GM23248 (cell line): ENCODE measurements at regions not wholly inside any gene's neighbourhood (a gene's known extent, or its start where the extent isn't known, plus 50 kb on each side); places are given as distances from the start of the nearest gene placed in this dataset.

Experiments used
- DNase-seq: peaks from one replicate; pipeline ENCODE4 v3.0.0-alpha.2; 2015
- H2AFZ ChIP-seq: fragments of 200-600 bp; sonication (generic); 2 replicates; pipeline ENCODE4 v1.6.1; 2016; ENCODE audit warnings: antibody characterized with exemption
- H3F3A ChIP-seq: fragments of 200-600 bp; sonication (generic); 2 replicates; pipeline ENCODE4 v1.6.1; 2016; ENCODE audit warnings: mild to moderate bottlenecking, antibody characterized with exemption, mixed run types; ENCODE audit not compliant: insufficient read depth
- H3K27ac ChIP-seq: fragments of 200-600 bp; sonication (generic); 2 replicates; pipeline ENCODE4 v1.5.1; 2016; ENCODE audit warnings: mild to moderate bottlenecking
- H3K27me3 ChIP-seq: fragments of 200-600 bp; sonication (generic); replicated peaks from 2 replicates; pipeline ENCODE4 v1.6.1; 2016; ENCODE audit warnings: mild to moderate bottlenecking; ENCODE audit not compliant: insufficient read depth
- H3K36me3 ChIP-seq: fragments of 200-600 bp; sonication (generic); 2 replicates; pipeline ENCODE4 v1.6.1; 2016; ENCODE audit warnings: low read depth, mild to moderate bottlenecking
- H3K4me1 ChIP-seq: fragments of 200-600 bp; sonication (generic); 2 replicates; pipeline ENCODE4 v1.6.1; 2016; ENCODE audit warnings: mild to moderate bottlenecking; ENCODE audit not compliant: insufficient read depth
- H3K4me2 ChIP-seq: fragments of 200-600 bp; sonication (generic); one replicate; pipeline ENCODE4 v1.6.1; 2016; ENCODE audit warnings: mild to moderate bottlenecking; ENCODE audit not compliant: unreplicated experiment
- H3K4me3 ChIP-seq: fragments of 200-600 bp; sonication (generic); 2 replicates; pipeline ENCODE4 v1.5.1; 2016; ENCODE audit warnings: mild to moderate bottlenecking
- H3K79me2 ChIP-seq: fragments of 200-600 bp; sonication (generic); 2 replicates; pipeline ENCODE4 v1.6.1; 2016; ENCODE audit warnings: mild to moderate bottlenecking; ENCODE audit not compliant: insufficient read depth
- H3K9ac ChIP-seq: fragments of 200-600 bp; sonication (generic); 2 replicates; pipeline ENCODE4 v1.6.1; 2016; ENCODE audit warnings: mild to moderate bottlenecking
- H3K9me2 ChIP-seq: fragments of 200-600 bp; sonication (generic); 2 replicates; pipeline ENCODE4 v1.6.1; 2016; ENCODE audit warnings: mixed run types, mild to moderate bottlenecking, moderate library complexity; ENCODE audit not compliant: insufficient read depth
- H3K9me3 ChIP-seq: fragments of 200-600 bp; sonication (generic); one replicate; pipeline ENCODE4 v1.6.1; 2017; ENCODE audit warnings: low read depth
- H4K20me1 ChIP-seq: fragments of 200-600 bp; sonication (generic); 2 replicates; pipeline ENCODE4 v1.6.0; 2016; ENCODE audit not compliant: insufficient read depth
- EZH2 ChIP-seq: fragments of 200-600 bp; sonication (generic); IDR thresholded peaks from 2 replicates; pipeline ENCODE4 v1.6.1; 2018; ENCODE audit warnings: antibody characterized with exemption, mild to moderate bottlenecking; ENCODE audit not compliant: insufficient read depth, poor library complexity, severe bottlenecking
- EZH2phosphoT487 ChIP-seq: fragments of 200-600 bp; sonication (generic); IDR thresholded peaks from 2 replicates; pipeline ENCODE4 v1.6.1; 2018; ENCODE audit warnings: antibody characterized with exemption, moderate library complexity, mild to moderate bottlenecking, low read depth; ENCODE audit not compliant: insufficient read depth
- WGBS, 2 experiments: methylation state at CpG; one replicate each; pipeline ENCODE4 v1.1.6; 2015 to 2017; ENCODE audit warnings: low lambda C conversion rate in 2 of 2, low coverage in 1 of 2; ENCODE audit errors: missing lambda C conversion rate in 2 of 2; 5-methylcytosine and 5-hydroxymethylcytosine counted together
- in situ Hi-C: fragments of 300-500 bp; cut with MboI; formaldehyde crosslinking; loops from 2 replicates; pipeline ENCODE4 v1.15.0; 2020

DNA sequence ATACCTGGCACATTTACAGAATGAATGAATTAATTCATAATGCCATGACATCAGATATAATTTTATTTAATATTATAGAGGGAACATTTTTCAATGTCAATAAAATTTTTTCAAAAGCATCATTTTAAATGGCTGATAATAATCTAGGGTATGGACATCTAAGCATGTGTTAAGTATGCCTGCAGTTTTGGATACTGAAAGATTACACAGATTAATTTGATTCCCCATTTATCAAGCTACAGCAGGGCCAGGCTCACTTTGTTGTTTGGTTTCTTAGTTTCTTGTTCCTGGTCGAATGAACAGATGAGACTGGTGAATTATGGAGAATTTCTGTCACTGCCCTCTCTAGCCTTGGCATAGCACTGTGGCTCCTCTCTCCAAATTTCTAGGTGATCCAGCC, 72.4 kb upstream of the E2F8 start:
- 35 to 57% methylated on average over 1 of the region's 1 CpG for WGBS, 2 experiments
- Histone ChIP-seq H3F3A (no peaks in the 10 kb centered on the region), H3K9me3 (no peaks in the 10 kb centered on the region), H3K9me2 (no peaks in the 10 kb centered on the region), H3K4me1 (no peaks in the 10 kb centered on the region), H3K4me2 (no peak overlapping the region), H3K9ac (no peak overlapping the region), H3K36me3 (no peaks in the 10 kb centered on the region), H3K4me3 (no peak overlapping the region), H2AFZ (no peak overlapping the region), H3K27me3 (no peaks in the 10 kb centered on the region), H3K79me2 (no peaks in the 10 kb centered on the region), H3K27ac (no peak overlapping the region), H4K20me1 (no peaks in the 10 kb centered on the region)
- no peak for DNase-seq
- in situ Hi-C loops = loop anchor here (10.0 kb wide), 2 partner anchors 238 to 422 kb away; no protein-coding TSS in a partner anchor
- TF ChIP-seq EZH2phosphoT487 = no peak
- no peak for TF ChIP-seq EZH2

DNA sequence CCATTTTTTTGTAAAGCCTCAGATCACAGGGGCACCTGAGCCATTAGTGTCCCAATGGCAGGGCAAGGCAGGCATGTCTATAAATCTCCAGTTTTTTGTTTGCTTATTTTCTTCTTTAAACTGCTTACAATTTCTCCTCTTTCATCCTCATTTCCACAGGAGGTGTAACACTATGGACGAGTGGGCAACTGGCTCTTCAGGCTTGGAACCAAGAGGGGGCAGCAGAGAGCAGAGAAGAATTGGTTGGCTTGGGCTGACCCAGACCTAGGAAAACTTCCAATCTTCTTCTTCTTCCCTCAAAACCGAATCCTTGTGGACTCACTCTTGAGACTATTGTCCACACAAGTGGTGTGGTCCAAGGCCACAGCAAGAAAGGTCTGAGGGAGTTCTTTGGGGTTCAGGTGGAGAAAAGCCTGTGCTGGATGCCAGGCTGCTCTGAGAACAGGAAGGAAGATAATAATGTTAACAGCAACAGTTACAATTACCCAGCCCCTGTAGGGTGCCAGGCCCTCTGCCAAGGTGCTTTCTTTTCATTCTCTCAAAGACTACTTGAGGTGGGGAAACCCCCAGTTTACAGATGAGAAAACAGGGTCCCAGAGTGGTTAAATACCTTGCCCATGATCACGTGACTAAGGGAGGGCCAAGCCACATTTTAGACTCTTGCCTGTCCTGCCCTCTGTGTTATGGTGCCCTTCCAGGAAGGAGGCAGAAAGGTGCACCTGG, 70.7 kb upstream of the E2F8 start:
- peak; percentile 72 for DNase-seq
- TF ChIP-seq EZH2 = no peak
- no peak for TF ChIP-seq EZH2phosphoT487
- Histone ChIP-seq H3K9me2 (no peaks in the 10 kb centered on the region), H3K4me1 (no peaks in the 10 kb centered on the region), H3F3A (no peaks in the 10 kb centered on the region), H3K27me3 (0 out of 2 replicates have a peak, but pooled peaks cover 10% of the 10 kb centered on the region), H3K27ac (no peak overlapping the region), H4K20me1 (no peaks in the 10 kb centered on the region), H3K79me2 (no peaks in the 10 kb centered on the region), H2AFZ (peak overlapping the region; percentile 64; the same call in 1 of the 2 replicates), H3K9ac (no peak overlapping the region), H3K4me2 (no peak overlapping the region), H3K9me3 (no peaks in the 10 kb centered on the region), H3K36me3 (no peaks in the 10 kb centered on the region), H3K4me3 (no peak overlapping the region)
- in situ Hi-C loops = loop anchor here (10.0 kb wide), 2 partner anchors 237 to 423 kb away; no protein-coding TSS in a partner anchor
- 34 to 37% methylated on average over 3 of the region's 3 CpGs for WGBS, 2 experiments

DNA sequence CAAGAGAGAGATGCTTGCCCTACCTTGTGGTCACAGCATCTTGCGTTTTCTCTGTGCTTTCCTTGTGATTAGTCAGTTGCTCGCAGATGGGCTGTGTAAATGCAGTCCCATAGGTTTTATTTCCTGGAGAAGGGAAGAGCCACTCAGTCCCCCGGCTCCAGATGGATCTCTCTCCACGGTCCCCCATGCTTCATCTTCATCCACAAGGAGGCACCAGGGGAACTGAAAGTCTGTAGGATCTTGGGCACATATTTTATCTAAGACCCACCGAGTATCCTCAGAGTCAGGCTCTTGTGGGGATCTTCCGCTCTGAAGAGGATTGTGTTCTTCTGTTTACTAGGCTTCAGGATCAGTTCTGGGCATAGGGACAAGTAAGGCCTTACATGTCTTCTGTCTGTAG, 66.8 kb upstream of the E2F8 start:
- WGBS, 2 experiments = 43 to 44% methylated on average over 6 of the region's 6 CpGs
- in situ Hi-C loops = no loop called here

DNA sequence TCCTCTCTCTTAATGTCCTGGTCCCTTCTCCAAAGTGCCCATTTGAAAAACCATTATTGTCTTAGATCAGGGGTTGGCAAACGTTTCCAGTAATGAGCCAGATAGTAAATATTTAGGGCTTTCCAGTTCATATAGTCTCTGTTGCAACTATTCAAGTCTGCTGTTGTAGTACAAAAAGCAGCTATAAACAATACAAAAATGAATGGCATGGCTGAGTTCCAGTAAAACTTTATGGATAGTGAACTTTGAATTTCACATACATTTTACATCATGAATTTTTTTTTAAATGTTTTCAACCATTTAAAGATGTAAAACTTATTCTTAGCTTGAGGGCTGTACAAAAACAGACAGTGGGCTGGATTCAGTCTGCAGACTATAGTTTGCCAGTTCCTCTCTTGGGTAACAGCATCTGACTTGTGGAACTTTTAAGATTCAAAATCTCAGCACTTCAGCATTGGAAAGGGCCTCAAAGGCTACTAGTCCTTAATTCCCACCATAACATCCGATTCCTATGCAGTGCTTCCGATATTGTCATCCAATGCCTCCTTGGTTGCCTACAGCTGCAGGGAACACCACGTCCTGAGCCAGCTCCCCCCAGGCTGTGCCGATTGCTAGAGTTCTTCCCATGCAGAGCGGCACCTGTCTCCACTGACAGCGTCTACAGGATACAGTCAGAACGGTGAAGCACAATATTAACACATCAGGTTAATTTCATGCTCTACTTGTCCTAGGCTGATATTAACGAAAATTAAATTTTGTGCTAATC, 65.6 kb upstream of the E2F8 start:
- H3K4me2 ChIP-seq = no peak overlapping the region
- H3K36me3 ChIP-seq = no peaks in the 10 kb centered on the region
- no peak overlapping the region for H3K27ac ChIP-seq
- in situ Hi-C loops = no loop called here
- DNase-seq = no peak
- H4K20me1 ChIP-seq = no peaks in the 10 kb centered on the region
- WGBS, 2 experiments = 69 to 74% methylated on average over 9 of the region's 9 CpGs
- peaks cover 7% of the 10 kb centered on the region; the same call in 1 of the 2 replicates for H3F3A ChIP-seq
- H3K4me3 ChIP-seq = no peak overlapping the region
- H3K9ac ChIP-seq = no peak overlapping the region
- H3K27me3 ChIP-seq = peaks cover 28% of the 10 kb centered on the region
- H3K79me2 ChIP-seq = no peaks in the 10 kb centered on the region
- no peaks in the 10 kb centered on the region for H3K9me2 ChIP-seq
- no peaks in the 10 kb centered on the region for H3K9me3 ChIP-seq
- 0 out of 2 replicates have a peak, but pooled peaks cover 5% of the 10 kb centered on the region for H3K4me1 ChIP-seq
- no peak overlapping the region for H2AFZ ChIP-seq
- TF ChIP-seq EZH2 (no peak), EZH2phosphoT487 (no peak)

More for the DNA sequence above, 66.8 kb upstream of the E2F8 start:
- Histone ChIP-seq H3K9me3 (no peaks in the 10 kb centered on the region), H3K4me1 (no peaks in the 10 kb centered on the region), H3K27ac (no peak overlapping the region), H3K79me2 (no peaks in the 10 kb centered on the region), H3F3A (no peaks in the 10 kb centered on the region), H2AFZ (no peak overlapping the region), H4K20me1 (no peaks in the 10 kb centered on the region), H3K36me3 (no peaks in the 10 kb centered on the region), H3K9me2 (no peaks in the 10 kb centered on the region), H3K27me3 (peaks cover 28% of the 10 kb centered on the region), H3K4me2 (no peak overlapping the region), H3K4me3 (no peak overlapping the region), H3K9ac (no peak overlapping the region)
- no peak for TF ChIP-seq EZH2phosphoT487
- no peak for TF ChIP-seq EZH2
- no peak for DNase-seq
